NCI-H345 (cell line): ENCODE measurements at regions not wholly inside any gene's neighbourhood (a gene's known extent, or its start where the extent isn't known, plus 50 kb on each side); places are given as distances from the start of the nearest gene placed in this dataset.
A peak's percentile ranks its signal among the peaks of the same experiment; 100 is the strongest.

Experiments used
- DNase-seq: peaks from one replicate; lab custom pipeline; 2025; lab: John Stamatoyannopoulos, UW

DNA sequence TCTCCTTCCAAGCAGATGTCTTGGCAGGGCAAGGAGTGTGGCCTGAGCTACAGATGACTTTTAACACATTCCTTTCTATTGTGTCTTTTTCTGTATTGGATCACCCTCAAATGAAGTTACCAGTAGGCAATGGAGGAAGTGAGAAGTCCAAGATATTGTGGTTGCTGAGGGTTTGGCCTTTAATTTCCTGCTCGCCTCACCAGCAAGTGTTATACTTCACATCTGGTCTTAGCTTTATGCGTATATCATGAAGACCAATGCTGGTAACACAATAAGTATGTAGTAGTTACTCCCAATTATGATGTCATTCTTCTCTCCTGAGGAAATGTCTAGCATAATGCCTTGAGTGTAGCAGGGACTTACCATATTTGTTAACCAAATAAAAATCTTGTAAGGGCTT is 179.9 kb downstream of the ZIC1 start:
- no peak for DNase-seq

DNA sequence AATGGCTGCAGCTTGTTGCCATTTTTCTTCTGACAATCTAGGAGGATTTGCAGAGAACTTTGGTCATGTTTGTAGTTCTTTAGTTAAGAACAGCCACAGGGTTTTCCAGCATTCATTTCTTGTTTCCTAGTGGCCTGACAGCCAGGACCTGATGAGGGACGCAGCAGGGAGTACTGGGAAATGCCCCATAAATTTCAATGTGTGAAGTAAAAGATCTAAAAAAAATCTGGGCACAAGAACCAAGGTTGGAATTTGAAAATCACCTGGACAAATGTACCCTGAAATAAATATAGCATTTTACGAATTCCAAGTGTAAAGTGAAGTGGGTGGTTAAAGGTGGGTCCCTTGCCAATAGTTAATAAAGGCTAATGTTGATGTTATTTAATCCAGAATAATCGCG is 195.0 kb downstream of the ZIC1 start:
- DNase-seq = no peak

DNA sequence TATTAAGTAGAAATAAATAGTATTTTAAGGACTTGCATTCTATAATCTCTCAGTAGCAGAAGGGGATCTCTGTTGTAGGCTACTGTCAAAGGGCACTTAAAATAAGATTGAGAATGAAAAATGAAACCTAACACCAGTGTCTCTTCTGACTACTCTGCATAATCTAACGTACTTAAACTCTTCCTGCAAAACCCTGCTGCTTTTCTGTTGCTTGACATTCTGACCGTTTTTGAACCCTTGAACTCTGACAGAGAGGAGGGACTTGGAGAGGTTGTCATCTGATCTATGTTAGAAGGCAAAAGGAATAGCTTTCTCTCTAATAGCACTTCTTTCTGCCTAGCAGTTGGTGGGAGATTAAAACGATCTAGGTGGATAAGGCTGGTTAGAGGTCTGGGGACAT is 204.6 kb downstream of the ZIC1 start:
- no peak for DNase-seq

DNA sequence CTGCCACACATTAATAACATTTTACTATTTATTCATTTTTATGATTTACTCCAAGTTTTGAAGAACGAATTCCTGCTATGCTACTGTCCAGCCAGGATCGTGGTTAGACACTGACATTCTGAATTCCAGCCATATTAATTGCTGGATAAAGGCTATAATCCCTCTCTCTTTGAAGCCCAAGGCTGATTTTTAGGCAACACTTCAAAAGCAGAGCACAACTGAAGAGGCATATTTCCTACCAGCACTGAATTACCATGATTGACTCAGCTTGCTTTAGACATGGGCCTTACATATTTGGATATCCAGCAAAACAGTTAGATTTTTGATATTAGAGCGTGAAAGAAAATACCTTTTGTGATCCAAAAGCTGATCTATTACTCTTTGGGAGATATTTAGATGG is 205.0 kb downstream of the ZIC1 start:
- no peak for DNase-seq

DNA sequence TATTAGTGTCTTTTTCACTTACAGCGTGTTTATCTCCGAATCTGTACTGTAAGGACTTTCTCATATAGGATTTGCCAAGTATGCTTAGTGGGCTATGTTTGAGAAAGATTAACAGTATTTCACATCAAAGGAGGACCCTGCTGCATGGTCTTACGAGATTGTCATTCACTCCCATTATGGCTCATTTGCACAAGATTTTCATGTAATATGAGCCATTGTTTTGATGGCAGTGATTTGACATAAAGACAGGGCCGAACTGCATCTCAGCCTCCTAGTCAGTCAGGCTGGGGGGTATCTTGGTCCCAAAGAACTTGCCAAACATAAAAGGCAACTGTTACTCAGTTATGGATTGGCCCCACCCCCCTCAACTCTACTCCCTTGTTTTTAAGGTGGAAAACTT is 205.9 kb downstream of the ZIC1 start:
- no peak for DNase-seq

DNA sequence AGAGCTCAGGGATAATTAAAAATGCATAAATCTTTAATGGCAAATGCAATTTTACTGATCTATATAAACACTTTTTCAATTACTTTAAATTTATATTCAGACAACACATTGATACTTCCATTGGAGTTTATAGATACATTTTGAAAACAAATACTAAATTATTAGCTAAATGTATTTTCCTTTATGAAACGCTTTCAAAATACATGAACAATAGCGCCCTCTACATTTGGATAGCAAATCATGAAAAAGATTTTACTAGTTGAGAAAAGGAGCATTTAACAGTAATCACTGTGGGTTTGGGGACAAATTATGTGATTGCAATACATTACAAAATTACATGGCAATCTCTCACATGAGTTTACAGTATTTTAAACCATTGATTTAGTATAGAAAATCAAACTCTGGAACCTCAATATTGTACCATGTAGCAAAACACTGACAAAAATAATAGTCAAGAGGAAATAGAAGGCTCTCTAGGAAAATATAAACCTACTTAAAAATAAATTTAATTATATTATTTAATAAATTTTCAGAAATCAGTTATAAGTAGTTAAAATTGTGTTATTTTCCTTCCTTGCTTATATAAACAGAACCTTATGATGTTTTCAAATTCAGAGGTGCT is 207.9 kb downstream of the ZIC1 start:
- DNase-seq = peak; percentile 12

DNA sequence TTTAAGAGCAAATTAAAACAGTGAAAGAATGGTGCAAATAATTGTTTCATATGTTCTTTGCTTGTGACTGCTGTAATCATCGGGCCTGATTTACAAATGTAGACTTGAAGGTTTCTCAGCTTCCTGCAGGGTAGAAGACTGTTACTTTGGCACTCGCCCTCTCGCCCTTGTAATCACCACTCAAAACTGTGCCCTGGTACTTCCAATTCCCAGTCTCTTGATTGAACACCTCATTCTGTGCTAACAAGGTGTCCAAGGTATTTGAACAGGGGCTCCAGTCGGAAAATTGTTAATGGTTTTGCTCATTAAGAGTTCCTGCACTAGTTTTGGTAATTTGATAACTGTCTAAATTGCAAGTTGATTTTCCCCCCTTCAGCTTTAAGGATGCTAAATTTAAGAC is 209.5 kb downstream of the ZIC1 start:
- DNase-seq = no peak

DNA sequence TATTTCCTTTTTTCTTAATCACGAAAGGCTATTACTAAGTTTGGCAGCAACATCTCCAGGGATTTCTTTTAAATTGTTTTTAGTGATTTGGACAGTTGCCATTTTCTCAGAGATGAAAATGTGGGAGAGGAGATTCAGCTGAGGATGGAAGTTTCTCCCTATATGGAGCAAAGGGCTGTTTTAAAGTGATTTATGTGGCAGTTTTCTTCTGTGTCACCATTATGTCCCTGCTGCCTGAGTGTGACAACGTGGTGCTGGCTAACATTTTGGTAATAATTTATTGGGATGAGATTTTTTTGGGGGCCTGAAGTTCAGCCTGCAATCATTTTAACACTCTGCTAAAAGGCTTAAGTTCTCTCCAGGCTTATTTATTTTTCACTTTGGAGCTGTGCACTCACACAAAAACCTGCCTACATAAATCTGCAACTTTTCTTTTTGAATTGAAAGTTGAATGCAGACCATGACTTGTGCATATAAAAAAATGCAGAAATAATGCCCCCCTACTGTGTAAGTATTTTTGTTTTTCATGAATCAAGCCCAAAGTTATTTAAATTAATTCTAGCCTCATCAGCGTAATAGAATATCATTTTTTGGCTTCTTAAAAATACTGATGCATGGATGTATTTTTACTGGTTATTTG is 210.9 kb downstream of the ZIC1 start:
- no peak for DNase-seq

DNA sequence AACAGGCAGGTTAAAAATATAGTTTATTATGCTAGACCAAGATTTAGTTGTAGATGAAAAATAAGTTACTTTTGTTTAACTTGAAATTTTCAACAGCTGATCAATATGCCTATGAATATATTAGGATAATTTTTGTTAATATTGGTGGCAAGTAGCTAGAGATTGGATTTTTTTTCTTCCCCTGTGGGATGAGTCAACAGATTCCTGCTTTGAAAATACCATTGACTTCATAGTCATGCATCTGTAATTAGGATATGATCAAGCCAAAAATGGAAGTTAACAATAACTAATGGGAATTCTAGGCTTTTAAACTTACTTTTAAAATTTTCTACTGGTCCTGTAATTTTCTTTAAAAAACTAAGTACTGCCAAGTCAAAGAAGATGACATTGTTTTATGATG is 211.7 kb downstream of the ZIC1 start:
- DNase-seq = no peak

DNA sequence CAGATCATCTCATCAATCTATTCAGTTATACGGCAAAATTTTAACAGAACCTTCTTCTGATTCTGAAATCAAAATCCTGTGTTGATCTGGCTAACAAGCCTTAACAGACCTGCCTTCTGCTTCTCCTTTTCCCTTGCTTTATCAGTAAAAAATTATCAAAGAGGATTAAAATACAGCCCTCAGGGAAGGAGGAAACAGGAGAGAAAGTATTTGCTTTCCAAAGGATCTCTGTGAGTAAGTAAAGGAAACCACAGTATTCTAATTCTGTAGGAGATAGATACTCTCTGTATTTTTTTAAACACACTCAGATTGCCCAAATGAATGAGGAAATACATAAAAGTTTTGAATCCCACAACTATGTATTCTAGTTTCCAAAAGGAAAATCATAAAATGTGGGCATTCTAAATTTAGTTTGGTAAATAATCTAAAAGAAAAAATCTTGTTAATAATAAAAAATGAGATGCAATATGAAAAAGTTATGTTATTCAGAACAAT is 221.8 kb downstream of the ZIC1 start:
- DNase-seq = no peak

DNA sequence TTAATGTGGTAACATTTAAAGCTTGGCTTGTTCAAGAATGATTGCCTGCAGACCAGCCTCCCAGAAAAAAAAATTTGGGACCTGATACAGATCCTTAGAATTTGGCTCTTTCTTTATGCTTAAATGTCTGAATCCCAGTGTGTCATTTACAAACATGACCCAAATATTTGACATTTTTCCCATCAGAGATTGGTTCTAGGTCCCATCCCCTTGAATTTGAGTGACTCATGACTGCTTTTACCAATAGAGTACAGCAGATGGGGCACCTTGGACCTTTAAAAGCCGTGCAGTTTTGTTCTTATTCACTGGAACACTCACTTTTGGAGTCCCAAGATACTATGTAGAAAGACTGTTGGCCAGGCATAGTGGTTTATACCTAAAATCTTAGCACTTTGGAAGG is 231.6 kb downstream of the ZIC1 start:
- no peak for DNase-seq

DNA sequence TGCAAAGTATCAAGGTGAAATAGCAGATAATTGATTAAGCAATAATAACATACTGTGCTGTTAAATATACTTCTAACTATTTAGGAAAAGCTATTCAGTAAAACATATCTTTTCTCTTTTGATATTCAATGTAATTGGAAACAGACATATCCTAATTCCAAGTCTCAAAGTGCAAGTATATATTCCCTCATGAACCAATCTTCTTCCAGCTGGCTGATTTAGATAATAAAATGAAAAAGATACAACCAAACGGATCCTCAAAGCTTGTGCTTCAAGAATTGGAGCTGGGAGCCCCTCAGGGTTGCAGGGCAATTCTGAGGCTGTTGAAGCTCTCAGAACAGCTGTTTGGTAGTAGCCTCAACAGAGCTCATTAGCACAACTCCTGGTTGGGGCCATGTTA is 236.6 kb downstream of the ZIC1 start:
- no peak for DNase-seq

DNA sequence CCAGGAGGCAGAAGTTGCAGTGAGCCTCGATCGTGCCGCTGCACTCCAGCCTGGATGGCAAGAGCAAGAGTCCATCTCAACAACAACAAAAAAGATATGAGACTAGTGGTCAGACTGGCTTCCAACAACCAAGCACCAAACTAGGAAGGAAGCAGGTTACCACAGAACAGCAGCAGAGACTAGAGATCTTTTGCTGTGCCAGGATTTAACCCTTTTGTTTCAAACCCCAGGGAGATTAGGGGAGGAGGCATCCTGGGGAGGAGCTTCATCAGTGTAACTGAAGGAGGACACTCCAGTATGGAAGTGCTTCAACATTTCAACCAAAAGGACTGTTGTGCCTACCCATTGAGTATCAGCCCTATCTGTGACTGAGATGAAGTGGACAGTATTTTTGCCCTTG is 240.3 kb downstream of the ZIC1 start:
- DNase-seq = no peak

DNA sequence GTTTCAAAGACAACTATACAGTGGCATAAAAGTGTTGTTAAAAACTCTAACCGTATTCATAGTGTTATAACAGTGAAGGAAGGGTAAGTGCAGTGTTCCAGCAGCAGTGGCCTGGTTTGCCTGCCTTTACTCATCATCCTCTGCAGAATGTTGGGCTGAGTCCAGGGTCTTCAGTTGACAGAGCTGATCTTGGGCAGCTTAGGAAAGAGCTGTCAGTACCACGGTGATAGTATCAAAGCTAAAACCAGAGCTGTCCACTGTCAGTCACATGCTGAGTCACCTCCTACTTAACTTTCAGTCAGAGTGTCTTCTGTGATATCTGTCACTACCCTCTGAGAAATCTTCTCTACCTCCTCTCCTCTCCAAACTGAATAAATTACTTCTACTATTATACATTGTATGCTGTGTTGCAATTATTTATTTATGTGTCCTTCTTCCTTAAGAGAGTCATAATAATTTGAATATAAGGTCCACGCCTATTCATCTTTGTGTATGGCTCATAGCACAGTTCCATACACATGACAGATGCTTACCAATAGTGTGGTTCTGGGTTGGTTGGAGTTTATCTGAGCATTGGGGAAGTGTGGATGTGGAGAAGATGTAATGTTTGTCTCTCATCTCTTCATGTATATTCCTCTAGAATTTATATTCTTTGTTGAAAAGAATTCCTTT is 242.1 kb downstream of the ZIC1 start:
- no peak for DNase-seq

DNA sequence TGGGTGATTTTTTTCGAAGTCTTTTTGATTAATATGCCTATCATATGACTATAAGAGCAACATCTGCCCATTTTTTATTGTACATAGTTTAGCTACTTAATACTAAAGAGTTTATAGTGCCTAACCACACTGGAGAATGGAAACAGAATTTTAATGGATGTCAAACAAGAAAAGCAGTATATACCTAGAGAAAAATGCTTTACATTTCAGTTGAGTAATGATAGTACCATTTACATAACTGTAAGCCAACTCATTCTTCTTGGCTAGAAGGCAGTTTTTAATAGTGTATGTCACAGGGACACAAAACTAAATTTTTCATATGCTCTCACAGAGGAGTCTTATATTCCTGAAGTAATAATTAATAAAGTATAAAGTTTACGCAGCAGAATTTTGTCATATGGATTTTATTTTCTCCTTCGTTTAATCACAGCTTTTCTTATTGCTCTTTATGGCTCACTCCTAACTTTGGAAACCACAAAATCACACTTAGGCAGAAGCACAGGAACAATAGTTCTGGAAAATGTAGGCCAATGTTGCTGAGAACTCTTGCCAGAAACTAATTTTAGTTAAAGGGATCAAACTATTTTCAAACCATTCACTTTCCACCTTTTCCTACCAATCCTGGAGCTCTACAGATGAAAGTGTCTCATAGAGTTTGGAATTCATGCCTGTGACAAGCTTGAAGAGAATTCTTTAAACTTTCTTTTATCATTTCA is 243.6 kb downstream of the ZIC1 start:
- DNase-seq = no peak

DNA sequence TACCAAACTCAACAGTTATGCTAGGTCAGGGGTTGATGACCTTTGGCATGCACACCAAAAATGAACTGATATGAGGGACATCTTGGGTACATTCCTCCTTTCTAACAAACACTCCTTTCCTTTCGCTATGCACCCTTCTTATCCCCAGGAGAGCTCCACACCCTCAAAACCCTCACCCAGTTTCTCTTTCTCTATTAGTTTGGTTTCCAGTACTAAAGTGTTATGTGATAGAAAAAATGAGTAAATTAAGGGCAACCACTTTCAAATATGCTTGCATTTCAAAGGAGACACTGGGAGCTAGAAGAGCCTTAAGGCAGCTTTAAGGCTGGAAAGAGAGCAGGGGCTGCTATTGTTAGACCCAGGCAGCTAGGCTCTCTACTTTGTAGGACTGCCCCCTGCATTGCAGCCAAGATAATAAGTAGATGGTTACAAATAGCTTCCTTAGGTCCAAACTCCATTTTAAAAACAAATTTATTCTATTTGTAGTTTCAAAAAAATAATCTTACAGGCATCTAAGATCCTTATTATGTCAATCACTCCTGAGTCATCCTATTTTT is 244.3 kb downstream of the ZIC1 start:
- no peak for DNase-seq

DNA sequence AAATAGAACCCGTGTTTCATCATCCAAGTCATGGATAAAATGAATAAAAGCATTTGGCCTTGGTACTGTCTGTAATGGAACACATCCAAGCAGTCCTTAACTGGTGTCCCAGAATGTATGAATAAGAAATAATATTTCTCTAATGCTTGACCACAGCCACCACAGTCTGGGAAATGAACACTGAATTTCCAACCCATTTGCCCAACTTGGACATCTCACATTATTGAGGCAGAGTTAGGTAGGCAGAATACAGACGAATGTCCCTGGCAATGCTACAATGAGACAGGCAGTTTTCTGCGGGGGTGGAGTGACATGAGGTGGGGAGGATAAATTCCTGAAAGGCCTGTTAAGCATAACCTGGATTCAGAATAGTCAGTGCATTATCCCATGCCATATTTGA is 245.7 kb downstream of the ZIC1 start:
- DNase-seq = no peak

DNA sequence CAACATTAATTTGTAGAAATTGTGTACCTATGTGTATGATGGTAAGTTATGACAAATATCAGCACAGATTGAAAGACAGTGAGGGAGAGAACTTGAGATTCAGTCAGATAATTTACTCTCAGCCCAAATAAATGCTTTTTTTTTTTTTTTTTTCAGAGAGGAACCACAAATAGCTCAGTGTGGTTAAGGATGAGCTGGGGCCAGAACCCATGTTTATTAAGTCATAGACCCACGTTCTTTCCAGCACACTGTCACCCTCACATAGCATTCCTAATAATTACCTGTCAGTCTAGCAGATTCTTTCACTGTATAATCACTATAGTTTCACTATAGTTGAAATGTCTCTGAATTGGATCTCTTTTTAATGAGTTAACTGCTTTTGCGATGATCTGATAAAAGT is 246.1 kb downstream of the ZIC1 start:
- DNase-seq = no peak

DNA sequence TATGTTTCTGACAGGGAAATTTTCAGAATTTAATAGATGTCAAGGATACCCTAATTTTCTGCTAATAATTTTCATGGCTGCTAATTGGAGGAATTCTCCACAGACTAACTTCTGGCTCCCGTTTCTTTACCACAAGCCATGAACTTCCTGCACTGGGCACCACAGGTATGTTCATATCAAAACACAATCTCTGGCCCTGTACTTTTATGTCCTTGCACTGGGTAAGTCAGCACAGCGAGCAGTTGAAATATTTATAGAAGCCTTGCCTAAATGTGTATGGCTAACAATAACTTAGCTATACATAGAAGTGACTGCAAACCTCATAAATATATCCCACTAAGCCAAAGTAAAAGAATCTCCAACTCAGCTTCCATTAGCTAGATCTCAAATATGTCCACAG is 246.9 kb downstream of the ZIC1 start:
- no peak for DNase-seq

DNA sequence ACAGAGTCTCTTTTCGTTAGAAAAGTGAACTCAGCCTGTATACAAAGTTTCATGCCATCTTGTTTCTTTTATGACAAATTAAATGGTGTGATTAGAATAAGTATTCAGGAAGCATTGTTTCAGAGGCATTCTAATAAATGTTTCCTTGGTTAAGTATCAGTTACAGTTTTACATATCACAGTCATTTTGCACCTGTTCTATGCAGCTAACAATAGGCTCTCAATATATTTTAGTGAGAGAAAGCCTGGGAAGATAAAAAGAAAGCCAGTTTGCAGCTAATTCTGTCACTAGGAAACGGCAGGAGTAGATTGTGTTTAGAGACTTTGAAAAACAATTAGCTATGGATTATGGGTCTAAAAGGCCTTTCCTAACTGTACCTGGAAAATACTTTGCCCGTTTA is 252.8 kb downstream of the ZIC1 start:
- no peak for DNase-seq

DNA sequence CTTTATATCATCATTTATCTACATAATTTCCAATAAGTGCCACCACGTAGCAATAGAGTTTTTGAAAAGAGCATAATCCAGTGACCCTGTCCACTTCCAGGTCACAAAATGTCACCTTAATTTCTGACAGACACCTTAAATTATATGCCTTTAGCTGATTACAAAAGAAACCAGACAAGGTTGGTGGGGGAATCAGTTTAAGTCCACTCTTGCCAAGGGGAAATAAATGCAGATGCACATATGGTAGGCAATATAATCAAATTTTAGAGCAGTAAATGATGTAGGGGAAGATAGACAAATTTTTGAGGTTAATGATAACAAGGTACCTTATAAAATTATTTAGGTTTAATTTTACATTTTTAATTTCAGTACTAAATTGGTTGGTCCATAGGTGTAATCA is 253.5 kb downstream of the ZIC1 start:
- no peak for DNase-seq

DNA sequence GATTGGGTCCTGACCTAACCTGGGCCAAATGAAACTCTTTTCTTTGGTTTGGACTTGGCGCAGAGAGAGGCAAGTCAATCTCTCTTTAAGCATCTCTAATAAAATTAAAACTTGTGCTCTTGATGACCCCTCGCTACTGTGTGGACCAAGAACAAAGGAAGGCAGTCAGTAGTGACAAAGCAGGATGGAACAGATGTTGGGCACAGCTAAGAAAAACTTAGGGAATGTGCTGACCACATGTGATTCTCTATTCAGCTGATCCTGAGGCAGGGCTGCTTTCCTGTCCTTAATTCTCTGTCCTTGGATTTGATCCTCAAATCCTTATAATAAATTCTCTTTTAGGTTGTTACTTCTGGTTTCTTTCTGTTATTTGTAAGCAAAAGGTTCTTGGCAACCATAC is 259.9 kb downstream of the ZIC1 start:
- DNase-seq = no peak

DNA sequence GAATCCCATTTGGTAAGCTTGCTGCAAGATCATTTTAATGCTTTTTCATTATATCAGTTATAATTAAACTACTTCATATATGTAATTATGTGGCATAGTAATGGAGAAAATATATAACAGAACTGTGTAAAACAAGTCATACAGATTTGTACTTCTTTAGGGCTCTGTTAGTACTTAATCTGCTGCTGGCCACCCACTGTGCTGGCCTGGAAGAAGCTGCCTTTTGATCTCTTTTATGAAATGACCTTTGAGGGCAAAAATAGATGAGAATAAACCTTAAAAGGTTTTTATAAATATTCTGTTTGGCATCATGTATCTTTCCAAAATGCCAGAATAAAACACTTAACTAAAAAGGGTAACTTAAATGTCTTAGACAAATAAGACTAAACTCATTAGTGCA is 262.9 kb downstream of the ZIC1 start:
- no peak for DNase-seq
